ENCODE measurements at regions not wholly inside any gene's neighbourhood (a gene's known extent, or its start where the extent isn't known, plus 50 kb on each side); places are given as distances from the start of the nearest gene placed in this dataset.

- TF ChIP-seq PRDM4 (tag by site-specific recombination; IDR thresholded peaks at IDR 0.05) (no peak), ZNF645 (tag by site-specific recombination; IDR thresholded peaks at IDR 0.05) (no peak)
Observed at GRCh38 chr9:12958708-12959107, 183.9 kb downstream of the LURAP1L start (continued).

GRCh38 chr9:12961276-12961809 is 186.5 kb downstream of the LURAP1L start:
- H3K4me3 ChIP-seq (ENCODE audit: low read depth, low read length): no peak overlapping the region
- ChIA-PET POLR2A (no interaction called here), CTCF (interaction anchor here (0.6 kb wide), 1 partner anchor 239 kb away, joined by 3 read pairs; no protein-coding TSS in a partner anchor)
- no peak overlapping the region for H3K27ac ChIP-seq (ENCODE audit: extremely low read depth, low read depth, low read length)
- no peaks in the 10 kb centered on the region for H3K36me3 ChIP-seq (ENCODE audit: control insufficient read depth in 2 of 2, insufficient read depth in 1 of 2, low read length in 2 of 2)
- H3K4me1 ChIP-seq (ENCODE audit: control insufficient read depth, insufficient read depth, low read length): no peaks in the 10 kb centered on the region
- no peaks in the 10 kb centered on the region for H3K9me3 ChIP-seq (ENCODE audit: control insufficient read depth, insufficient read depth, low read depth, low read length)
- TF ChIP-seq ZFHX2 (tag by site-specific recombination; conservative IDR thresholded peaks at IDR 0.05) (peak; percentile 30; the same call in 1 of the 2 replicates), ZNF654 (tag by site-specific recombination; IDR thresholded peaks at IDR 0.05; ENCODE audit: low read depth) (no peak)

- TF ChIP-seq ZNF292 (tag by site-specific recombination; IDR thresholded peaks at IDR 0.05; ENCODE audit: borderline replicate concordance, low read depth) (no peak), ZNF529 (tag by site-specific recombination; IDR thresholded peaks at IDR 0.05; ENCODE audit: insufficient replicate concordance) (no peak), ZNF664 (tag by site-specific recombination; IDR thresholded peaks at IDR 0.05) (no peak), BCL11A (tag by site-specific recombination; IDR thresholded peaks at IDR 0.05; ENCODE audit: low read depth) (no peak), ZNF843 (tag by site-specific recombination; IDR thresholded peaks at IDR 0.05) (no peak), ZNF146 (tag by site-specific recombination; IDR thresholded peaks at IDR 0.05) (no peak), ZFP41 (tag by site-specific recombination; IDR thresholded peaks at IDR 0.05; ENCODE audit: borderline replicate concordance) (no peak), ZNF335 (tag by site-specific recombination; conservative IDR thresholded peaks at IDR 0.05) (no peak), ZNF274 (IDR thresholded peaks at IDR 0.05; ENCODE audit: low read length) (no peak), ZNF274 (tag by site-specific recombination; IDR thresholded peaks at IDR 0.05; ENCODE audit: borderline replicate concordance) (no peak), ZSCAN5A (tag by site-specific recombination; IDR thresholded peaks at IDR 0.05) (no peak), ZNF580 (tag by site-specific recombination; IDR thresholded peaks at IDR 0.05) (no peak)
- POLR2A ChIA-PET: no interaction called here
- Histone ChIP-seq H3K36me3 (ENCODE audit: control insufficient read depth in 2 of 2, insufficient read depth in 1 of 2, low read length in 2 of 2) (no peaks in the 10 kb centered on the region), H3K9me3 (ENCODE audit: control insufficient read depth, insufficient read depth, low read depth, low read length) (no peaks in the 10 kb centered on the region), H3K4me1 (ENCODE audit: control insufficient read depth, insufficient read depth, low read length) (no peaks in the 10 kb centered on the region), H3K27ac (ENCODE audit: extremely low read depth, low read depth, low read length) (no peak overlapping the region), H3K4me3 (ENCODE audit: low read depth, low read length) (no peak overlapping the region)
- CTCF ChIA-PET: no interaction called here
Observed at GRCh38 chr9:12963537-12963936, 188.7 kb downstream of the LURAP1L start.
